ENCODE measurements at regions not wholly inside any gene's neighbourhood (a gene's known extent, or its start where the extent isn't known, plus 50 kb on each side); places are given as distances from the start of the nearest gene placed in this dataset.

GRCh38 chr5:100188339-100188738 lies 346.8 kb upstream of the FAM174A start:
- ATAC-seq (no peak), DNase-seq (ENCODE audit: low read depth, low spot score) (no peak)
- POLR2A ChIA-PET = no interaction called here
- Histone ChIP-seq H2AFZ (ENCODE audit: low read depth, low read length, poor library complexity, severe bottlenecking) (no peak overlapping the region), H3K27ac (ENCODE audit: low read depth, low read length) (no peak overlapping the region), H3K27me3 (ENCODE audit: insufficient read depth, low read length) (no peaks in the 10 kb centered on the region), H3K4me3 (replicated peaks in 1 of 2; ENCODE audit: low read depth in 1 of 2, low read length in 2 of 2) (no peak overlapping the region), H3K79me2 (ENCODE audit: insufficient read depth, low read length) (no peaks in the 10 kb centered on the region), H3K9me2 (ENCODE audit: insufficient read depth) (no peaks in the 10 kb centered on the region), H3K9ac (ENCODE audit: low read length) (no peak overlapping the region), H4K20me1 (ENCODE audit: insufficient read depth) (no peaks in the 10 kb centered on the region), H3K9me3 (ENCODE audit: control insufficient read depth in 1 of 2, insufficient read depth in 1 of 2, low read depth in 1 of 2, low read length in 2 of 2) (no peaks in the 10 kb centered on the region), H3K36me3 (ENCODE audit: control insufficient read depth in 1 of 2, insufficient read depth in 2 of 2, low read length in 2 of 2) (no peaks in the 10 kb centered on the region), H3K4me2 (ENCODE audit: low read length) (no peak overlapping the region), H3K4me1 (ENCODE audit: control insufficient read depth in 1 of 2, insufficient read depth in 2 of 2, low read length in 2 of 2) (no peaks in the 10 kb centered on the region)
- CTCF ChIA-PET = no interaction called here
- no TSS peak for BruUV-seq (replicated peaks)
- TF ChIP-seq EZH2phosphoT487 (IDR thresholded peaks at IDR 0.05; ENCODE audit: borderline replicate concordance) (no peak), EZH2 (IDR thresholded peaks at IDR 0.05) (no peak), CBX3 (IDR thresholded peaks at IDR 0.05; ENCODE audit: low read depth) (no peak), SIN3A (IDR thresholded peaks at IDR 0.05; ENCODE audit: low read depth) (no peak), JUND (IDR thresholded peaks at IDR 0.05) (no peak), ZFX (IDR thresholded peaks at IDR 0.05) (no peak), EGR1 (IDR thresholded peaks at IDR 0.05; ENCODE audit: low read depth) (no peak), YY1 (IDR thresholded peaks at IDR 0.05; ENCODE audit: extremely low read depth, insufficient replicate concordance, low read depth, low read length) (no peak), POLR2AphosphoS5 (IDR thresholded peaks at IDR 0.05; ENCODE audit: low read depth, low read length) (no peak), CTCF (IDR thresholded peaks at IDR 0.05 in 2 of 3, conservative IDR thresholded peaks at IDR 0.05 in 1 of 3; ENCODE audit: borderline replicate concordance in 1 of 3, insufficient read depth in 1 of 3, low read depth in 2 of 3, low read length in 2 of 3) (no peak)
- intact Hi-C loops (cut with micrococcal nuclease) = no loop called here
- RAD21 ChIA-PET (ENCODE audit: low non-redundant PET in 1 of 2, low total read pairs in 2 of 2, uncharacterized antibody in 2 of 2, unreplicated experiment in 2 of 2) = no interaction called here

DNA sequence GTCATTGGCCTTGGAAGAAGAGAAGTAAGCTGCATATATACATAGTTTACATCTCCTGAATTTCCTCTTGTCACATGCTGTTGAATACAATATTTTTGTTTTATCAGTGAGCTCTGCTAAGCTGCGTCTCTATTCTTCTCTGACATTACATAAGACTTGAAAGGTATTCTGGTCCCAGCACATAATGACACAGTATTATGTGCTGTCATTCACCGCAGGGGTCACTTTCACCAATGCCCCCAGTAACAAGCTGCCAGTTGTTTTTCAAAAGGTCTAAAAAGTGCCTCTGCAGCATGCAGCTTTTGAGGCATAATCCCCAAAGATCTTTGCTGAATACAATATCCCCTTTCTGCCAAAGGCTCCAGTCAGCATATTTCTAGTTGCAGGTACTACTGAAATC lies 349.0 kb upstream of the FAM174A start:
- ATAC-seq (no peak), DNase-seq (ENCODE audit: low read depth, low spot score) (no peak)
- ChIA-PET RAD21 (ENCODE audit: low non-redundant PET in 1 of 2, low total read pairs in 2 of 2, uncharacterized antibody in 2 of 2, unreplicated experiment in 2 of 2) (no interaction called here), CTCF (no interaction called here), POLR2A (no interaction called here)
- H3K9me2 ChIP-seq (ENCODE audit: insufficient read depth) = no peaks in the 10 kb centered on the region
- no peaks in the 10 kb centered on the region for H3K9me3 ChIP-seq (ENCODE audit: control insufficient read depth in 1 of 2, insufficient read depth in 1 of 2, low read depth in 1 of 2, low read length in 2 of 2)
- no peak overlapping the region for H3K9ac ChIP-seq (ENCODE audit: low read length)
- no peak overlapping the region for H3K27ac ChIP-seq (ENCODE audit: low read depth, low read length)
- no TSS peak for BruUV-seq (replicated peaks)
- no peaks in the 10 kb centered on the region for H3K36me3 ChIP-seq (ENCODE audit: control insufficient read depth in 1 of 2, insufficient read depth in 2 of 2, low read length in 2 of 2)
- intact Hi-C loops (cut with micrococcal nuclease) = no loop called here
- no peaks in the 10 kb centered on the region for H3K4me1 ChIP-seq (ENCODE audit: control insufficient read depth in 1 of 2, insufficient read depth in 2 of 2, low read length in 2 of 2)
- H2AFZ ChIP-seq (ENCODE audit: low read depth, low read length, poor library complexity, severe bottlenecking) = no peak overlapping the region
- no peaks in the 10 kb centered on the region for H4K20me1 ChIP-seq (ENCODE audit: insufficient read depth)
- no peak overlapping the region for H3K4me2 ChIP-seq (ENCODE audit: low read length)
- no peaks in the 10 kb centered on the region for H3K79me2 ChIP-seq (ENCODE audit: insufficient read depth, low read length)
- no peaks in the 10 kb centered on the region for H3K27me3 ChIP-seq (ENCODE audit: insufficient read depth, low read length)
- no peak overlapping the region for H3K4me3 ChIP-seq (replicated peaks in 1 of 2; ENCODE audit: low read depth in 1 of 2, low read length in 2 of 2)
- TF ChIP-seq, protein P1, sequence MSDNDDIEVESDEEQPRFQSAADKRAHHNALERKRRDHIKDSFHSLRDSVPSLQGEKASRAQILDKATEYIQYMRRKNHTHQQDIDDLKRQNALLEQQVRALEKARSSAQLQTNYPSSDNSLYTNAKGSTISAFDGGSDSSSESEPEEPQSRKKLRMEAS (IDR thresholded peaks at IDR 0.05) = no peak
- TF ChIP-seq JUND (IDR thresholded peaks at IDR 0.05) (no peak), FOSL1 (IDR thresholded peaks at IDR 0.05; ENCODE audit: low read depth) (no peak), SRF (IDR thresholded peaks at IDR 0.05; ENCODE audit: low read depth) (no peak), CEBPB (IDR thresholded peaks at IDR 0.05; ENCODE audit: low read depth) (no peak), SP1 (IDR thresholded peaks at IDR 0.05; ENCODE audit: low read depth) (no peak), ZBTB33 (IDR thresholded peaks at IDR 0.05; ENCODE audit: extremely low read depth, insufficient replicate concordance, low read length) (no peak), TCF7L2 (IDR thresholded peaks at IDR 0.05; ENCODE audit: borderline replicate concordance, extremely low read depth, insufficient read depth, insufficient read length) (no peak), ATF3 (IDR thresholded peaks at IDR 0.05) (no peak)
